ACHN (cell line): ENCODE measurements at regions not wholly inside any gene's neighbourhood (a gene's known extent, or its start where the extent isn't known, plus 50 kb on each side); places are given as distances from the start of the nearest gene placed in this dataset.
A peak's percentile ranks its signal among the peaks of the same experiment; 100 is the strongest.
"Not testable (repeated sequence)": the region's sequence is repeated elsewhere in the genome, so short reads cannot be mapped to it uniquely, and the experiment has no call there.

Experiments used
- DNase-seq: peaks from one replicate; pipeline ENCODE4 v3.0.0-alpha.2; 2015
- in situ Hi-C: cut with HindIII; loops from 2 replicates; pipeline ENCODE4 v1.10.0; 2017; ENCODE audit warnings: low sequenced_read_pairs, low pct_ligation_motif_present, low pct_unique_long_range_greater_than_20kb

- DNase-seq: no peak
- in situ Hi-C loops: no loop called here
Observed at GRCh38 chr1:30024411-30025195, 698.8 kb downstream of the MATN1 start.

- in situ Hi-C loops: no loop called here
- DNase-seq: no peak
Observed at GRCh38 chr1:30023339-30024022, 699.9 kb downstream of the MATN1 start.

GRCh38 chr1:30014031-30014430, 709.4 kb downstream of the MATN1 start:
- in situ Hi-C loops: no loop called here
- DNase-seq: no peak

GRCh38 chr1:30012455-30013440, 710.6 kb downstream of the MATN1 start:
- in situ Hi-C loops: no loop called here
- no peak for DNase-seq

GRCh38 chr1:30011970-30012369, 711.4 kb downstream of the MATN1 start:
- DNase-seq: no peak
- in situ Hi-C loops: no loop called here

- in situ Hi-C loops: no loop called here
- no peak for DNase-seq
Observed at GRCh38 chr1:30010506-30011106, 712.8 kb downstream of the MATN1 start.

GRCh38 chr1:30009720-30010119, 713.7 kb downstream of the MATN1 start:
- DNase-seq: no peak
- in situ Hi-C loops: no loop called here

GRCh38 chr1:30008998-30009657, 714.3 kb downstream of the MATN1 start:
- DNase-seq: peak; percentile 27
- in situ Hi-C loops: no loop called here

GRCh38 chr1:30008372-30008997, 714.9 kb downstream of the MATN1 start:
- no peak for DNase-seq
- in situ Hi-C loops: no loop called here

- in situ Hi-C loops: no loop called here
- DNase-seq: peak; percentile 37
Observed at GRCh38 chr1:30005972-30006619, 717.3 kb downstream of the MATN1 start.

GRCh38 chr1:30001732-30002039, 721.7 kb downstream of the MATN1 start:
- DNase-seq: no peak
- in situ Hi-C loops: no loop called here

GRCh38 chr1:30001011-30001731, 722.2 kb downstream of the MATN1 start:
- in situ Hi-C loops: no loop called here
- DNase-seq: no peak

- no peak for DNase-seq
- in situ Hi-C loops: no loop called here
Observed at GRCh38 chr1:30000266-30000665, 723.1 kb downstream of the MATN1 start.

- in situ Hi-C loops: no loop called here
- DNase-seq: no peak
Observed at GRCh38 chr1:29999595-29999994, 723.8 kb downstream of the MATN1 start.

GRCh38 chr1:29998686-29999085, 724.7 kb downstream of the MATN1 start:
- in situ Hi-C loops: no loop called here

GRCh38 chr1:29997818-29998217, 725.6 kb downstream of the MATN1 start:
- in situ Hi-C loops, DNase-seq: not testable (repeated sequence)

More at GRCh38 chr1:29998686-29999085, 724.7 kb downstream of the MATN1 start:
- no peak for DNase-seq

- in situ Hi-C loops: no loop called here
Observed at GRCh38 chr1:29993950-29994349, 729.4 kb downstream of the MATN1 start.

More at GRCh38 chr1:29993950-29994349, 729.4 kb downstream of the MATN1 start:
- no peak for DNase-seq
